HepG2 (cell line): ENCODE measurements at regions not wholly inside any gene's neighbourhood (a gene's known extent, or its start where the extent isn't known, plus 50 kb on each side); places are given as distances from the start of the nearest gene placed in this dataset.

Experiments
- ATAC-seq: fragments of 200-7000 bp; cut with Tn5 transposase; 3 replicates; pipeline ENCODE4 v1.9.1; 2020; ENCODE audit warnings: mild to moderate bottlenecking, moderate library complexity
- BruUV-seq: library from RNA; stranded (reverse); fragments of 400-500 nt; replicated peaks from 2 replicates; lab custom pipeline; 2021; lab: Mats Ljungman, UMichigan
- CTCF ChIA-PET: fragments of 300-600 bp; formaldehyde crosslinking; extraction: SDS; loops from one replicate; lab custom pipeline; 2021; ENCODE audit warnings: low total read pairs, inconsistent platforms, low intra/inter-chr PET ratio; lab: Yijun Ruan, JAX
- POLR2A ChIA-PET: fragments of 350-600 bp; sonication (Branson Sonifier 250); formaldehyde crosslinking; loops from one replicate; lab custom pipeline; 2020; ENCODE audit warnings: antibody characterized with exemption, inconsistent platforms; lab: Yijun Ruan, JAX
- DNase-seq: peaks from one replicate; pipeline ENCODE4 v3.0.0-alpha.2; 2015; ENCODE audit warnings: low spot score
- FAIRE-seq: peaks from 3 replicates; lab custom pipeline; 2011; peaks lifted over from hg19 to GRCh38; lab: Jason Lieb, UNC
- H2AFZ ChIP-seq: one replicate; pipeline ENCODE4 v1.6.1; 2011; ENCODE audit warnings: low read length, inconsistent platforms
- H3K27ac ChIP-seq: fragments of 300-600 bp; 3 replicates; pipeline ENCODE4 v1.8.0; 2011; ENCODE audit warnings: mixed run types, mild to moderate bottlenecking, mixed read lengths, low read length, inconsistent platforms; ENCODE audit not compliant: insufficient read depth; ENCODE audit errors: extremely low read length
- H3K27me3 ChIP-seq, 2 experiments: fragments of 200-600 bp in 1 of 2; 2 replicates in 1 of 2; 3 replicates in 1 of 2; pipeline versions ENCODE4 v1.6.0 to v1.8.0; 2011; ENCODE audit warnings: low read length in 2 of 2, mild to moderate bottlenecking in 2 of 2, moderate library complexity in 2 of 2, inconsistent platforms in 1 of 2; ENCODE audit not compliant: insufficient read depth in 2 of 2, control insufficient read depth in 1 of 2
- H3K36me3 ChIP-seq, 2 experiments: fragments of 200-600 bp in 1 of 2; replicated peaks in 1 of 2; 2 replicates in 1 of 2; 3 replicates in 1 of 2; pipeline versions ENCODE4 v1.5.1 to v1.8.0; 2011; ENCODE audit warnings: low read length in 2 of 2, inconsistent platforms in 1 of 2; ENCODE audit not compliant: insufficient read depth in 2 of 2, control insufficient read depth in 1 of 2
- H3K4me1 ChIP-seq: 2 replicates; pipeline ENCODE4 v1.5.1; 2012; ENCODE audit warnings: low read length, inconsistent platforms; ENCODE audit not compliant: insufficient read depth
- H3K4me2 ChIP-seq: 2 replicates; pipeline ENCODE4 v1.6.0; 2011; ENCODE audit warnings: low read depth, low read length, inconsistent platforms
- H3K4me3 ChIP-seq, 3 experiments: fragments of 200-600 bp in 1 of 3; sonication (generic), shearing (Covaris generic) in 1 of 3; replicated peaks in 1 of 3; 2 replicates each; pipeline ENCODE4 v1.5.1; 2011 to 2016; ENCODE audit warnings: low read length in 3 of 3, inconsistent platforms in 2 of 3, low read depth in 2 of 3, mild to moderate bottlenecking in 2 of 3, control low read depth in 1 of 3, mixed read lengths in 1 of 3; ENCODE audit not compliant: insufficient read depth in 1 of 3
- H3K79me2 ChIP-seq: one replicate; pipeline ENCODE4 v1.6.1; 2011; ENCODE audit warnings: low read length, inconsistent platforms; ENCODE audit not compliant: insufficient read depth
- H3K9ac ChIP-seq: 2 replicates; pipeline ENCODE4 v1.6.0; 2011; ENCODE audit warnings: mild to moderate bottlenecking, low read depth, low read length, inconsistent platforms; ENCODE audit not compliant: insufficient read depth
- H3K9me3 ChIP-seq: 2 replicates; pipeline ENCODE4 v1.5.1; 2012; ENCODE audit warnings: mild to moderate bottlenecking, low read length
- H4K20me1 ChIP-seq: 2 replicates; pipeline ENCODE4 v1.6.0; 2011; ENCODE audit warnings: inconsistent platforms, mild to moderate bottlenecking, low read length, moderate library complexity; ENCODE audit not compliant: insufficient read depth
- BRCA1 ChIP-seq: sonication (generic); formaldehyde crosslinking; IDR thresholded peaks from 2 replicates; pipeline ENCODE4 v1.4.0; 2020; ENCODE audit warnings: missing genetic modification reagents
- CENPT ChIP-seq: sonication (generic); formaldehyde crosslinking; IDR thresholded peaks from 2 replicates; pipeline ENCODE4 v1.8.0; 2022; ENCODE audit warnings: low read depth, mild to moderate bottlenecking, moderate library complexity, missing genetic modification reagents
- FOXA1 ChIP-seq, 2 experiments: fragments of 450-650 bp in 1 of 2; sonication (generic) in 1 of 2; formaldehyde crosslinking in 1 of 2; IDR thresholded peaks; 2 replicates each; pipeline versions ENCODE4 v1.4.0 to v1.6.1; 2016 to 2020; ENCODE audit warnings: missing genetic modification reagents in 1 of 2
- HOXA3 ChIP-seq: sonication (generic); formaldehyde crosslinking; IDR thresholded peaks from 2 replicates; pipeline ENCODE4 v1.5.0; 2020; ENCODE audit warnings: missing genetic modification reagents
- KLF16 ChIP-seq, 2 experiments: sonication (generic) in 1 of 2; formaldehyde crosslinking in 1 of 2; IDR thresholded peaks; 2 replicates each; pipeline versions ENCODE4 v1.6.1 to v1.8.0; 2016 to 2023; ENCODE audit warnings: missing genetic modification reagents in 2 of 2, missing compliant biosample characterization in 1 of 2
- MZF1 ChIP-seq: sonication (generic); formaldehyde crosslinking; IDR thresholded peaks from 2 replicates; pipeline ENCODE4 v1.8.1; 2023; ENCODE audit warnings: mild to moderate bottlenecking, missing genetic modification reagents, borderline replicate concordance
- NCOA5 ChIP-seq: sonication (generic); formaldehyde crosslinking; IDR thresholded peaks from 2 replicates; pipeline ENCODE4 v1.4.0; 2020; ENCODE audit warnings: missing genetic modification reagents
- NFKB2 ChIP-seq: sonication (generic); formaldehyde crosslinking; IDR thresholded peaks from 2 replicates; pipeline ENCODE4 v1.4.0; 2020; ENCODE audit warnings: missing genetic modification reagents, borderline replicate concordance
- NFYC ChIP-seq: IDR thresholded peaks from 2 replicates; pipeline ENCODE4 v1.6.1; 2016; ENCODE audit warnings: missing genetic modification reagents, missing compliant biosample characterization
- SP1 ChIP-seq, 2 experiments: fragments of 450-650 bp in 1 of 2; sonication (generic) in 1 of 2; formaldehyde crosslinking in 1 of 2; IDR thresholded peaks; 2 replicates each; pipeline versions ENCODE4 v1.4.0 to v1.6.1; 2016 to 2020; ENCODE audit warnings: missing genetic modification reagents in 1 of 2
- YEATS2 ChIP-seq: sonication (generic); formaldehyde crosslinking; IDR thresholded peaks from 2 replicates; pipeline ENCODE4 v1.4.0; 2020; ENCODE audit warnings: missing genetic modification reagents, borderline replicate concordance
- ZNF234 ChIP-seq: sonication (generic); formaldehyde crosslinking; conservative IDR thresholded peaks from 2 replicates; pipeline ENCODE4 v1.5.1; 2020; ENCODE audit warnings: mild to moderate bottlenecking, missing genetic modification reagents
- ZNF350 ChIP-seq: sonication (generic); formaldehyde crosslinking; IDR thresholded peaks from 2 replicates; pipeline ENCODE4 v1.4.0; 2020; ENCODE audit warnings: mild to moderate bottlenecking, low read depth, missing genetic modification reagents, borderline replicate concordance
- ZNF749 ChIP-seq: sonication (generic); formaldehyde crosslinking; IDR thresholded peaks from 2 replicates; pipeline ENCODE4 v1.8.0; 2022; ENCODE audit warnings: mild to moderate bottlenecking, missing genetic modification reagents, moderate library complexity, borderline replicate concordance
- ZSCAN12 ChIP-seq: sonication (generic); formaldehyde crosslinking; IDR thresholded peaks from 2 replicates; pipeline ENCODE4 v1.9.0; 2021; ENCODE audit warnings: mild to moderate bottlenecking, missing genetic modification reagents
- WGBS: methylation state at CpG from one replicate; pipeline ENCODE4 v1.1.6; 2017; ENCODE audit warnings: low lambda C conversion rate; 5-methylcytosine and 5-hydroxymethylcytosine counted together
- in situ Hi-C: cut with HindIII; loops from 2 replicates; pipeline ENCODE4 v1.10.0; 2017; ENCODE audit warnings: low pct_unique_long_range_greater_than_20kb; ENCODE audit not compliant: extremely low pct_ligation_motif_present
- intact Hi-C: fragments of 100-400 bp; cut with micrococcal nuclease; formaldehyde crosslinking; loops from one replicate; pipeline ENCODE4 v1.10.0; 2022; ENCODE audit not compliant: unreplicated experiment
- TF ChIP-seq, protein P1 (sequence below): sonication (generic); formaldehyde crosslinking; IDR thresholded peaks from 2 replicates; pipeline ENCODE4 v1.4.0; 2020; ENCODE audit warnings: mild to moderate bottlenecking, missing genetic modification reagents, borderline replicate concordance
- TF ChIP-seq, protein P2 (sequence below): sonication (generic); formaldehyde crosslinking; IDR thresholded peaks from 2 replicates; pipeline ENCODE4 v1.5.0; 2020; ENCODE audit warnings: missing genetic modification reagents, mild to moderate bottlenecking, borderline replicate concordance

DNA sequence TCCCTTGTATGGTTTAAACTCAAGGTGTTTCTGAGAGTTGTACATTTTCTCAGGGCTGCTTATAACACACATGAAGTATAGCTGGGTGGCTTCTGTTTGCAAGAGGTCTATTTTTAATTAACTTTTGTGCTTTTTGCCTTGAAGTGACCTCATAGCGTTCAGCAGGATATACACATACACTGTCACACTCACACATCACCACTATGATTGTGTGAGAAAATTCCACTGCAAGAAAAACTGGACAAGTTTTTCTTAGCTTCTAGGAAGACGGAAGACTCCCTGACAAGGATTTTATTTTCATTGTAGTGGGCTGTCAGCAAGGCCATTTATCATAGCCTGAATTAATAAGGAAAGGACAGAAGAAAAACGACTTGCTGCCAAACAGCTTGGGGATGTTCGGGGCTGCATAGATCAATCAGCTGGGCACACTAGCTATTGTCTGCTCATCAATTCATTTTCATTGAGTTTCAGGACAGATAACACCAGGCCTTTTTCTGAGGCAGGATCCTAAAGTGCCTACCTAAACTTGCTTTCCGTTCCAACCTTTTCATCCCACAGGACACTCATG lies 192.8 kb upstream of the CRBN start:
- WGBS, result 11% methylated on average over 5 of the region's 5 CpGs
- TF ChIP-seq YEATS2 (no peak), ZNF749 (no peak), ZNF234 (CRISPR knock-in tag) (no peak), KLF16 (CRISPR knock-in tag; IDR thresholded peaks at IDR 0.05) (no peak), FOXA1 (IDR thresholded peaks at IDR 0.05) (no peak), FOXA1 (CRISPR knock-in tag; IDR thresholded peaks at IDR 0.05) (no peak), BRCA1 (no peak), NFYC (CRISPR knock-in tag) (no peak), ZNF350 (CRISPR knock-in tag) (no peak), MZF1 (CRISPR knock-in tag) (no peak), NCOA5 (CRISPR knock-in tag) (no peak), ZSCAN12 (CRISPR knock-in tag) (no peak), CENPT (CRISPR knock-in tag) (no peak), SP1 (IDR thresholded peaks at IDR 0.05) (no peak), SP1 (CRISPR knock-in tag; IDR thresholded peaks at IDR 0.05) (no peak), NFKB2 (CRISPR knock-in tag) (no peak), HOXA3 (CRISPR knock-in tag) (no peak)
- TF ChIP-seq, protein P1, sequence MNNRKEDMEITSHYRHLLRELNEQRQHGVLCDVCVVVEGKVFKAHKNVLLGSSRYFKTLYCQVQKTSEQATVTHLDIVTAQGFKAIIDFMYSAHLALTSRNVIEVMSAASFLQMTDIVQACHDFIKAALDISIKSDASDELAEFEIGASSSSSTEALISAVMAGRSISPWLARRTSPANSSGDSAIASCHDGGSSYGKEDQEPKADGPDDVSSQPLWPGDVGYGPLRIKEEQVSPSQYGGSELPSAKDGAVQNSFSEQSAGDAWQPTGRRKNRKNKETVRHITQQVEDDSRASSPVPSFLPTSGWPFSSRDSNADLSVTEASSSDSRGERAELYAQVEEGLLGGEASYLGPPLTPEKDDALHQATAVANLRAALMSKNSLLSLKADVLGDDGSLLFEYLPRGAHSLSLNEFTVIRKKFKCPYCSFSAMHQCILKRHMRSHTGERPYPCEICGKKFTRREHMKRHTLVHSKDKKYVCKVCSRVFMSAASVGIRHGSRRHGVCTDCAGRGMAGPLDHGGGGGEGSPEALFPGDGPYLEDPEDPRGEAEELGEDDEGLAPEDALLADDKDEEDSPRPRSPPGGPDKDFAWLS (CRISPR knock-in tag), result no peak
- TF ChIP-seq, protein P2, sequence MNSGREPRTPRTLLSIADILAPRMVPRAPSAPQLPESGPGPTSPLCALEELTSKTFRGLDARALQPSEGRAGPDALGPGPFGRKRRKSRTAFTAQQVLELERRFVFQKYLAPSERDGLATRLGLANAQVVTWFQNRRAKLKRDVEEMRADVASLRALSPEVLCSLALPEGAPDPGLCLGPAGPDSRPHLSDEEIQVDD (CRISPR knock-in tag), result no peak
- TF ChIP-seq, all 625 proteins: peak for 0
- Histone ChIP-seq H3K27me3 (no peaks in the 10 kb centered on the region), H4K20me1 (no peaks in the 10 kb centered on the region), H3K4me1 (no peaks in the 10 kb centered on the region), H2AFZ (no peak overlapping the region), H3K4me3 (no peak overlapping the region), H3K79me2 (no peaks in the 10 kb centered on the region), H3K27ac (no peak overlapping the region), H3K9me3 (peaks cover 7% of the 10 kb centered on the region), H3K4me2 (no peak overlapping the region), H3K36me3 (no peaks in the 10 kb centered on the region), H3K9ac (no peak overlapping the region)
- ATAC-seq (no peak), DNase-seq (no peak), FAIRE-seq (no peak)
- ChIA-PET POLR2A (no interaction called here), CTCF (no interaction called here)
- no TSS peak for BruUV-seq
- in situ Hi-C loops, result no loop called here
- intact Hi-C loops, result no loop called here
